ENCODE measurements at regions not wholly inside any gene's neighbourhood (a gene's known extent, or its start where the extent isn't known, plus 50 kb on each side); places are given as distances from the start of the nearest gene placed in this dataset.
A peak's percentile ranks its signal among the peaks of the same experiment; 100 is the strongest.

DNA sequence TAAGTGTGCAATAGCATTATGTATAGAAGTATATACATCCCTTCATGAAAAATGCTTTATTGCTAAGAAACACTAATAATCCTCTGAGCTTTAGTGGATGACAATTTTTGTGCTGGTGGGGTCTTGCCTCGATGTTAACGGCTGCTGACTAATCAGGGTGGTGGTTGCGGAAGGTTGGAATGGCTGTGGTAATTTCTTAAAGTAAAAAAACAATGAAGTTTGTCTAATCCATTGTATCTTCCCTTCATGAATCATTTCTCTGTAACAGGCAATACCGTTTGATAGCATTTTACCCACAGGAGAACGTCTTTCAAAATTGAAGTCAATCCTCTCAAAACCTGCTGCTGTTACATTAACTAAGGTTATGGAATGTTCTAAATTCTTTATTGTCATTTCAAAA, 816.5 kb upstream of the GJE1 start:
- no peak for DNase-seq (ENCODE audit: low read depth)

DNA sequence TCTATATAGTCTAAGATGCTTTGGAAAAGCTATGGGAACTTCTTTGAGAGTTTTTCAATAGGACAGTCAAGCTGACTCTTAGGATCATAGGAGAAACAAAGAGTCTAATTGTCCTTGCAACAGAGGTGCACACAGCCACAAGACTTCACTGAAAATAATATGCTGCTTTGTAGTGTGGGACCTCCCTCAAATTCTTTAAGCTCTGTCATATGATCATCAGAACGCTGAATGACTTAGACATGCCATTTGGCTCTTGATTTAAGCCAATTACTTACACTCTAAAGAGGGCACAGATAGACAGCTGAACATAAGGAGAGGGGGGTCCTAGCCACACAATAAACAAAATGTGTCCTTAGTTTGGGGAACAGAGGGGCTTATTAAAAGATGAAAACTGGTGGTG, 818.7 kb upstream of the GJE1 start:
- peak; percentile 53 for DNase-seq (ENCODE audit: low read depth)

DNA sequence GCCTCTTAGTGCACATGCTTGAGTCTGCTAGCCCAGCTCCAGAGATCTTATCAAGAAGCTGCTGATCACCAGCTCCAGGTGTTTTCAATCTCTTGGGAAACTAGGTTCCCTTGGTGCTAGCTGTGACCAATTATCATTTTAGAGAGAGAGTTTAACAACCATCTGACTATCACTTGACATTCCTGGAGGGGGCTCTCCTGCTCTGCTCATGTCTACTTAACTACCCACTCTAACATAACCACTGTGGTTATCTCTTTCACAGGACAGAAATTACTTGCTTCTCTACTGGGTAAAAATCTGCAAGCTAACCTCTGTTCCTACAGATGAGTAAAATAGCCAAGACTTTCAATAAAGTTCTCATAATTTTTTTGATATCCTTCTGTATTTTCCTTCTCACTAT, 823.4 kb upstream of the GJE1 start:
- DNase-seq (ENCODE audit: low read depth): peak; percentile 52

DNA sequence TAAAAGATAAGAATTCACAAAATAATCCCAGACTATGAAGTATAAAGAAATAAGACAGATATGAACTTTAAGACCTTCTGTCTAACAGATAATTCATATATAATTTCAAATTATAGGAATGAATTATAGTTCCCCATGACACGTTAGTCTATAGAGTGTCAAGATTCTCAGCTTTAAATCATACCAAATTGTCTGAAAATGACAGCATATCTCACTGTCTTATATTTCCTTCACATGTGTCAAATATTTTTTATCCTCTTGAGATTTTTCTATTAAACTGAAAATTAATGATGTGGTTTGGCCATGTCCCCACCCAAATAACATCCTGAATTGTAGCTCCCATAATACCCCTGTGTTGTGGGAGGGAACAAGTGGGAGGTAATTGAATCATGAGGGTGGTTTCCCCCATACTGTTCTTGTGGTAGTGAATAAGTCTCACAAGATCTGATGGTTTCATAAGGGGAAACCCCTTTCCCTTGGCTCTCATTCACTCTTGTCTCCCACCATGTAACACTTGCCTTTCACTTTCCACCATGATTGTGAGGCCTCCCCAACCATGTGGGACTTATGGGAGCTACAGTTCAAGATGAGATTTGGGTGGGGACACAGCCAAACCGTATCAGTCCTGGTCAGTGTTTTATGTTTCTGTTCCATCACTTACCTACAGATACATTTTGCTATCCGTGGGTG, 825.3 kb upstream of the GJE1 start:
- DNase-seq (ENCODE audit: low read depth): no peak

DNA sequence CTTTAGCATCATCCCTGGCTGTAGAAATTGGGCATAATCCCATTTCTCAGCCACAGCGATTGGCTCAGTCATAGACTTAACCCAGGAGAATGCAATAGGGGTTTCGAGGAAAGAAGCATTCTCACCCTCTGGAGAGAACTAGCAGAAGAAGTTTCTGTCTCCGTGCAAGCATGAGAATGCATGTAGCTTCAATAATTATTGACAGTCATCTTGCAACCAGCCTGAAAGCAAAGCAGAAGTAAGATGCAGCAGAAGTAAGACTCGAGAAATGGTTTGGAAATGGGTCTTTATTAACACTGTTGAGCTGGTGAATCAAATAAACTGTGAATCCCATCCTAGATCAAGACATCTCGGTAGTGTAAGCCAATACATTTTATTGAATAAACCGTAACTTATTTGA, 828.8 kb upstream of the GJE1 start:
- no peak for DNase-seq (ENCODE audit: low read depth)

DNA sequence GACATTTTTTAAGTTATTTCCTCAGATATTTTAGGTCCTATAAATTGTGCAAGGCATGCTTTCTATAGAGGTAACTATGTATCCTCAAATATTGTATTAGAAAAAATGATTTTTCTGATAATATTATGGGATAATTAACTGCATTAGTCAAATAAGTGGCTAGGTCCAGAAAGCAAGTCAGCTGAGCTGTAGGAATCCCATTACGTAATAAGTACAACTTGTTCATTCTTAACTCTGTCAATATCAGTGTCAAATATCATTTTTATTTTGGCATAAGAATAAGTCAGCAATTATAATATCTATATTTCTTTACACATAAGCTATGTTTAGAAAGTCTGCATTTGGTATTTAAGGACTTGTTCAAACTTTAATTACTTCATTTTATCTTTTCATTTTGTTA, 830.9 kb upstream of the GJE1 start:
- no peak for DNase-seq (ENCODE audit: low read depth)

DNA sequence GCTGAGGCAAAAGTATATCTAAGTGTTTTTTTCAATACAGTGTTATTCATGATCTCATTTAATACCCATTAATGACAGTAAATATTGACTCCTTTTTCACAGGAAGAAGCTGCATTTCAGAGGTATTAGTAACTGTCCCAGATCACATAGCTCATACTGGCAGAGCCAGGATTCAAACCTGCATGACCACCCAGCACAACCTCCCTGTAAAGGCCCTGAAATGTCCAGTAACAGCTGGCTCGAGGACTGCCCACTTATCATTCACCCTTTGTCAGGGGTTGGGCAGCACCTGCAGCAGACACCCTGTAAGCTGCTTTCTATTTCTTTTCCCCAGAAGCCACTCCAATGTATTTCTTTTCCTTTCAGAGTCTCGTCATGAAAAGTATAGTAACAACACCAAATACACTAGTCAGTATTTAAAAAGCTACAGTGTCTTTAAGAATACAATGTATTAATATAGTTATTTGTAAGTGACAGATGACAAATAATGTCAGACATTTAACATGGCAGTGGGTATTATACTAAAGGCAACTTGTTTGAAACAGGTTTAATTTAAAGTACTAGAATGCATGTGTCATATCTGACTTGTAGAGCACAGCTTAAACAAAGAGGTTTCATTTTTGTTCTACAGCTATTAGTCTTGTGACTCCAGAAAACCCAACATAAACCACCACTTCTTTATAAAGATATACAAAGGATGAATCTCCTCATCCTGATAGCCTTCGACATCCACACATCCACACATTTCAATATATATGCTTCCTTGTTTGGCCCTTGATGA, 841.6 kb upstream of the GJE1 start:
- DNase-seq (ENCODE audit: low read depth): no peak

DNA sequence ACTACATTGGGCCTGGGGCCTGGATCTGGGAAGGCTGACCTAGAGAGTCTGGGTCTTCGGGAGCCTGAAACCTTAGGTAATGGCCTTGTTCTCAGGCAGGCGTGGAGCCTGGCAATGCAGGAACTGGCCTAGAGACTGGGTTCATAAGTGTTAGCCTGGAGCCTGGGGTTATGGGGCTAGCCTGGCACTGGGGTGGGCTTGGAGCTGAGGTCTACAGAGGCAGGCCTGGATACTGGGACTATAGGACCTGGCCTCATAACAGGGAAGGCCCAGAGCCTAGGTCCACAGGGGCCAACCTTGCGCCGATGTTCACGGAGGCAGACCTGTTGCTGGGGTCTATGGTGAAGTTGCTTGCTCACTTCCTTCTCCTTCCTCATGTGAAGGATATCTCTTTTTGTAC, 843.8 kb upstream of the GJE1 start:
- DNase-seq (ENCODE audit: low read depth): no peak

DNA sequence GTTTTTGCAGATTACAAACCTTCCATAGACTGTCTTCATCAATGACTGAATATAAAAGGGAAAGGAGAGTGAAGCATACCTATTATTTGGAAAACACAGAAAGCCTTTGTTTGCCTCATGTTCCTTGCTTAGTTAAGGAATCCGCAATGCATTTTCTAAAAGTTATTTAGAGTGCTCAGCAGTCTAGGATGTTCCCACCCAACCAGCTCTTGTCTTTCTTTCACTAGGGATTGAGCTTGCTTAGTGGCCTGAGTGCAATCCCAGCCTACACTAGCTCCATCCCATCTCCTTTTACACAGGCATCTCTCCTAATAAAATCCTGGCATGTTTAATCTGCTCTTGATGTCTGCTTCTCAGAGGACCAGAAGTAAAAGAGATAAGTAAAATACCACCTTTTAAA, 850.5 kb upstream of the GJE1 start:
- DNase-seq (ENCODE audit: low read depth): no peak

DNA sequence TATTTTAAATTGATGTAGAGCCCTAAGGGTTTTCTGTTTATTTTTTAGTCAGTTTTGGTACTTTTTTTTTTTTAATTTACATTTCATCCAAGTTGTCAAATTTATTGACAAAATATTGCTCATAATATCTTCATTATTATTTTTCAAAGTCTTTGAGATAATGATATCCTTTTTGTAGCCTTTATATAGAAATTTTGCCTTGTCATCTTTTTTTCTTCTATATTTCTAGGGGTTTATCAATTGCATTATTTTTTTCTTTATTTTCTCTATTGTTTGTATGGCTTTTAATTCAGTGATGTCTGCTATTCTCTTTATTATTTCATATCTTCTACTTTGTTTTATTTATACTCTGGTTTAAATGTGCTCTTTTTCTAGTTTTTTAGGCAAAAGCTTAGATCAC, 863.0 kb upstream of the GJE1 start:
- DNase-seq (ENCODE audit: low read depth): no peak

DNA sequence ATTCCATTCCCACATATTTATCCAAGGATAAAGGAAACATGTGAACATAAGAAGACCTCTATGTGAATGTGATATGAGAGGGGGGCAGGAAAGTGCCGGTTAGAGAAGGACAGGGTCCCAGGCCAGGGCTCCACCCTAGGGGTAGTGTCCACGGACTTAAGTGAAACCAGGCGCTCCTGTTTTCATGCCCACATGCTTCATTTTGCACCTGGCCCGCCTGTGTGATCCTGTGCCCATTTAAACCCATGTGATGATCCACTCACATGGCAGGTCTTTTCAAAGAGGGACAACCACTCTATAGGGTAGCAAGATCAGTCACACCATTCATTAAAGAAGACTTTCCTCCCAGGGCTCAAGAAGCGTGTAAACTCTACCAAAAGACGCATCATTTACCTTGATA, 865.3 kb upstream of the GJE1 start:
- DNase-seq (ENCODE audit: low read depth): no peak

DNA sequence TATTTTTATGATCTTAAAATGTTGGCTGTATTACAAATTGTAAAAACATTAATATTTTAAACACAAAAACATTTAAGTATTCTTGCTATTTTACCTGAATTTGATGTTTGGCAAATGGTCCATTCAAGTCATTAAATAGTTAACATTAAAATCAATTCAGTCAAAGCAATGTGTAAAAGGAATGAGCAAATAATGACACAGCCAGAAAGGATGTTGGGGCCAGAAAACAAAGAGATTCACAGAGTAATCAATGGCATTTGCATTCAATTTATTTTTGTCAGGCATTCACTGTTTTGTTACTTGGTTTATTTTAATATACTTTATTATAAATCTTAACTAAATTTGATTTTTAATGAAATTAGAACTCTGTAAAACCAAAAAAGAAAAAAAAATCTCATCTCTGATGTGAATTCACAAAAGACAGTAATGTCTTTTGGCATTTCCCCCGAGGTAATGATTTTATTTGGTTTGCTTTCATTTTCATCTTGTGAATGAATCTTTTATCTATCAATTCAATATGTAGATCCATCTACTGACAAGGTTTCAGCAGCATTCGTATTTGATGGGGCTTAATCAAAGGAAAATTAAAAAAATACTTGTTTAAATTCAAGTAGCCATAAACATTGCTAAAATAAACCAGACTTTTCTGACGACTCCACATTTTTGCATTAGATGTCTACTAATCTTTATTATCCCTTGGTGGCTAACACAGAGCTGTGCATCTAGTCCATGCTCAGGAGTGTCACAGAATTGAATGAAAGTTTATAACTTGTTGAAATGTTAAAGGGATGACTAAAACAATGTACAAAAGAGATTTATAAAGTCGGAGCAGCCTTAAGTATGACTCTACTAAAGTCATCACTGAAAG, 866.7 kb upstream of the GJE1 start:
- peak; percentile 19 for DNase-seq (ENCODE audit: low read depth)

DNA sequence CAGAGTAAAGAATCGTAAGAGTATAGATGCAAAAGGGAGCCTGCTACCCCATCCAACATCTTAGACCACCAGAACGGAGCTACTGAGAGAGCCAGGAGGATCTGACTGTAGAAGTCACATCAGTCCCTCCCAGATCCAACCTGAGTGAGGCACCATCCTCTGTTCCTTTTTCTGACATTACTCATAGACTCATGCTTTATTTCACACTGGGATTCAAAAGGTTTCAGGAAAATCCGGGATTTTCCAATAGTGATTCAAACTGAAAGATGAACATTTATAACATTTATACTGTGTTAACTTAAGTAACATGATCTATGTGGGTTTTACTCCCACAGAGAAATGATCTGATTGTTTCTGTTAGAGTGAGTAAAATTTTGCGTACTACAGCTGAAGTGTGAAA, 868.6 kb upstream of the GJE1 start:
- DNase-seq (ENCODE audit: low read depth): peak; percentile 22

DNA sequence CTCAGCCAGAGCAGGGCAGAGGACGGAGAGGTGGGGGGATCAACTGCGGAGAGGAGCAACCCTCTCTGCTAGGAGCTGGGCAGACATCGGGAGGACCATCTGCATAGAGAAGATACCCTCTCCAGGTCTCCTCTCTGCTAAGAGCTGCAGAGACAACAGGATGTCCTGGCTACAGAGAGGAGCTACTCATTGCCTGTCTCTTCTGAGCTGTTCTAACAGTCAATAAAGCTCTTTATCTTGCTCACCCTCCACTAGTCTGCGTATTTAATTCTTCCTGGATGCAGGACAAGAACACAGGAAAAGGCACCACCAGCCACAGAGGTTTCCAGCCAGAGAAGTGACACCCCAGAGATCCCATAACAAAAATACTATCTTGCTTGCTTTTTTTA, 871.1 kb upstream of the GJE1 start:
- DNase-seq (ENCODE audit: low read depth): no peak

DNA sequence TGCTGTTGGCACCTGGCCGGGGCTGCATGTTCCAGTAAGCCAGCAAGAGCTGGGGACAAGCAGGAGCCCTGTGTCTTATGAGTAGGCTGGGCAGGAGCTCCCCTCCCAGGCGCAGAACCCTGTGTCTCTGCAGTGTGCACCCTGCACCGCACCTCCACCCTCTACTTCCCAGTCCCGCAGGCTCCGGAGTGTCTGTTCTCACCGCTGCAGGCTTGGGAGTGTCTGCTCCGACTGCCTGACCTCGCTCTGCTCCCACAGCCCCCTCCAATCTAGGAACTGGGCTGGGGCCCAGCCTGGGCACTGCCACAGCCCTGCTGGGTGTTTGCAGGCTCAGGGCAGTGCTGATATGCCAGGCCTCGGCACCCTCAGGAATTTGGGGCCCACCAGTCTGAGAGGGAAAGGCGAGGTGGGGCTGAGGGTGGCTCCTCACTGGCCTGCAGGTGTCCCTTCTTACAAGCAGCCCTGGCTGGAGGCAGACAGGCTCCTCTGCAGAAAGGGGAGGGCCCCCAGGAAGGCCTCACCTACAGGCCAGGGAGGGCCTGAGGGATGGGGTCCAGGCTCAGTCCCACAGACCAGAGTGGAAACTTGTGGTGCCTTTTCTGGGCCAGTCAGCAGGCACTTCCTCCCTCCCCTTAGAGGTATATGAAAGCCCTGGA, 871.6 kb upstream of the GJE1 start:
- DNase-seq (ENCODE audit: low read depth): no peak

DNA sequence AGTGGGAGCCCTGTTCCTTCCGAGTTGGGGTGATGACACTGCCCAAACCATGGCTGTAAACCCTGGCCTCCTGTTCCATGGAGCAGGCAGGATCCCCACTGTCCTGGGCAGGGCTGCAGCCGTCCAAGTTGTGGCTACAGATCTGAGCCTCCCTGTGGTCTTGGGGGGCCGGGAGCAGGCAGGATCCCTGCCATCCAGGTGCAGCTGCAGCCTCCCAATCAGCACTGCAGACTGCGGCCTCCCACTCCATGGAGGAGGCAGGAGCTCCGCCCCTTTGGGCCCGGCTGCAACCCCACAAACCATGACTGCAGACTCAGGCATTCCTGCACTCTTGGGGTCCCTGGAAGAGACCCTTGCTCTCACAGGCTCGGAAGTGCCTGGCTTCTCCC, 872.1 kb upstream of the GJE1 start:
- no peak for DNase-seq (ENCODE audit: low read depth)

DNA sequence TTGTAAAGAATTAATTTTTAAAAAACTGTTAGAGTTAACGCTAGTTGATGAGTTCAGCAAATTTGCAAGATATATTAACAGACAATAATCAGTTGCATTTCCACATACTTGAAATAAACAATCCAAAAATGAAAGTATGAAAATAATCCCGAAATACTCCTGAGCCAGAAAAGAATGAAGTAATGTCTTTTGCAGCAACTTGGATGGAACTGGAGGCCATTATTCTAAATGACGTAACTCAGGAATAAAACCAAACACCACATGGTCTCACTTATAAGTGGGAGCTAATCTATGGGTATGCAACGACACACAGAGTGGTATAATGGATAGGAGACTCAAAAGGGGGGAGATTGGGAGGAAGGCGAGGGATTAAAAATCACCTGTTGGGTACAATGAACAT, 872.9 kb upstream of the GJE1 start:
- DNase-seq (ENCODE audit: low read depth): no peak

DNA sequence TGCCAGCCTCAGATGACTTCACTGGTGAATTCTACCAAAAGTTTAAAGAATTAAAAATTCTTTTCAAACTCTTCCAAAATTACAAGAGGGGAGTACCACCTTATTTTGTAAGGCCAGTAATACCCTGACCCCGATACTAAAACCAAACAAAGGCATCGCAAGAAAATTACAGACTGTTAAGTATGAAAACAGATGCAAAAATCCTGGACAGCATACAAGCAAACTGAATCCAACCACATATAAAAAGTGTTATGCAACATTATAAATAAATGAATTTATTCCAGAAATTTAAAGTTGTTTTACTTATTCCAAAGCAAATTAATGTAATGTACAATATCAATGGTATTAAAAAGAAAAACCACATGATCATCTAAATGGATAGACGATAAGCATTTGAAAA, 873.6 kb upstream of the GJE1 start:
- no peak for DNase-seq (ENCODE audit: low read depth)

DNA sequence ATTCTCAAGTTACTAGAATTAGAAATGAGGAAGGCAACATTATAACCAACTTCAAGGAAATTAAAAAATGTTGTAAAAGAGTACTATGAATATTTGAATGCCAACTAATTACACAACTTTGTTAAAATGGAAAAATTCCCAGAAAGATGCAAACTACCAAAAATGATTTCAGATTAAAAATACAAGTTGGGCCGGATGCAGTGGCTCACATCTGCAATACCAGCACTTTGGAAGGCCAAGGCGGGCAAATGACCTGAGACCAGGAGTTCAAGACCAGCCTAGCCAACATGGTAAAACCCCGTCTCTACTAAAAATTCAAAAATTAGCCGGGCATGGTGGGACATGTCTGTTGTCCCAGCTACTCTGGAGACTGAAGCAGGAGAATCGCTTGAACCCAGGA, 874.2 kb upstream of the GJE1 start:
- no peak for DNase-seq (ENCODE audit: low read depth)

DNA sequence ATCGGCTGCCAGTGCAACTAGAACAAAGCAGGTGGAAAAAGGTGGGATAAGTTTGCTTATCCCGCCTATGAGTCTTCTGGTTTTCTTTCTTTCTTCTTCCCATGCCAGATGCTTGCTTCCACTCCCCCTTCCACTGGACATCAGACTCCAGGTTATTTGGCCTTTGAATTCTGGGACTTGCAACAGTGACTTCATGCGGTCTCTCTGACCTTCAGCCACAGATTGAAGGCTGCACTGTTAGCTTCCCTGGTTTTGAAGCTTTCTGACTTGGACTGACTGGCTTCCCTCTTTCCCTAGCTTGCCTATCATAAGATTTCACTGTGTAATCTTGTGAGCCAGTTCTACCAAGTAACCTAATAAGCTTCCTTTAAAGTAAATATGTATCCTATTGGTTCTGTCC, 878.4 kb upstream of the GJE1 start:
- DNase-seq (ENCODE audit: low read depth): no peak

DNA sequence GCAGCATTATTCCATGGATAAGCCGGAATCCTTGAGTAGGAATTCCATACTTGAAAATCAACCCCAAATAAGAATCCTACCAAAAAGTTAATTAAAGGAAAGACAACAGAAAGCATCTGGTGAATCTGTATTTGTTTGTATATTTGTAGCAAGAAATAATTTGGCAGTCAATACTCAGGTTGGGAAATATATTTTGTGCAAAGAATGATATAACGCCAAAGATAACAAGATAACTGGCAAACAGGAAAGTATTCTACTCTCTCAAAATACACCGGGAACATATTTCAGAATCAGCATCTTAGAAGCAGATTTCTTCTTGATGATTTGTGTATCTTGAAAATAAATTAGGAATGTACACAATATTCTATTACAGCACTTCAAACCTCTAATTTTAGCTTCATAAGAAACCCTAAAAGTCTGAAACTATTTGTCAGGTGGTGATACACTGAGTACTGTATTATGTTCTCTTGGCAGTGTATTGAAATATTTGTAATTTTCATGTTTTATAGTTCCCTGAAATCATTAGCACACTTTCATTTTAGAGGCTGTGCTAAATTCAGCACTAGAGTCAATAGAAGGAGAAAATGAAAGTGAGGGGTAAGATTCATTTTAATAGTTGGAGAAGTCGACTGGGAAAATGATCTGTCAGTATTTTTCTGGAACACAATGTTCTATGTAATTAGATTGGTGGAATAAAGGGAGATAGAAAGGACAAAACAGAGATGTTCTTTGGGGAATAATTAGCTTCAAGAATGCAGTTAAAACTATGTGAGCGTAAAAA, 879.7 kb upstream of the GJE1 start:
- no peak for DNase-seq (ENCODE audit: low read depth)

DNA sequence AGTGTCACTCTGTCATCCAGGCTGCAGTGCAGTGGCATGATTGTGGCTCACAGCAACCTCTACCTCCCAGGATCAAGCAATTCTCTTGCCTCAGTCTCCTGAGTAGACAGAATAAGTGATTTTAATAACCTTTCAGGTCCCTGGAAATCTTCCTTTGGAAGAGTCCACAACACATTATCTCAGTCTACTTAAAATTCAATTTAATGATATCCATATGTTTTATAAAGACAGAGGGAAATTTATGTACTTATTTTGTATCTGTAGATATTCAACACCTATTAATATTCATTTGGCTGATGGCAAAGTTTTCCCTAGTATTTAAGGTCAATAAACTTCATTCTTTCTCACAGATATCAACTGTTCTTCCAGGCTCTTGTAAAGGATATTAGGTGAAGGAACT, 881.4 kb upstream of the GJE1 start:
- DNase-seq (ENCODE audit: low read depth): no peak

Measured in RPMI7951 (cell line).